ENCODE measurements at regions not wholly inside any gene's neighbourhood (a gene's known extent, or its start where the extent isn't known, plus 50 kb on each side); places are given as distances from the start of the nearest gene placed in this dataset.

GRCh38 chr14:101461891-101462290 lies 99.4 kb upstream of the DIO3 start:
- Histone ChIP-seq H3K9ac (ENCODE audit: low read length) (no peak overlapping the region), H3K27me3 (ENCODE audit: low read depth, low read length) (no peaks in the 10 kb centered on the region), H3K36me3 (replicated peaks; ENCODE audit: low read depth, low read length) (no peaks in the 10 kb centered on the region)

GRCh38 chr14:101462726-101463565 lies 98.3 kb upstream of the DIO3 start:
- H3K27me3 ChIP-seq (ENCODE audit: low read depth, low read length): no peaks in the 10 kb centered on the region
- H3K4me2 ChIP-seq (ENCODE audit: low read length): no peak overlapping the region
- H3K4me3 ChIP-seq (ENCODE audit: low read length): no peak overlapping the region
- H3K9me3 ChIP-seq (ENCODE audit: insufficient read depth, low read length): no peaks in the 10 kb centered on the region
- no peak overlapping the region for H3K9ac ChIP-seq (ENCODE audit: low read length)
- TF ChIP-seq EZH2phosphoT487 (IDR thresholded peaks at IDR 0.05; ENCODE audit: low read depth): no peak
- TF ChIP-seq, protein P1, sequence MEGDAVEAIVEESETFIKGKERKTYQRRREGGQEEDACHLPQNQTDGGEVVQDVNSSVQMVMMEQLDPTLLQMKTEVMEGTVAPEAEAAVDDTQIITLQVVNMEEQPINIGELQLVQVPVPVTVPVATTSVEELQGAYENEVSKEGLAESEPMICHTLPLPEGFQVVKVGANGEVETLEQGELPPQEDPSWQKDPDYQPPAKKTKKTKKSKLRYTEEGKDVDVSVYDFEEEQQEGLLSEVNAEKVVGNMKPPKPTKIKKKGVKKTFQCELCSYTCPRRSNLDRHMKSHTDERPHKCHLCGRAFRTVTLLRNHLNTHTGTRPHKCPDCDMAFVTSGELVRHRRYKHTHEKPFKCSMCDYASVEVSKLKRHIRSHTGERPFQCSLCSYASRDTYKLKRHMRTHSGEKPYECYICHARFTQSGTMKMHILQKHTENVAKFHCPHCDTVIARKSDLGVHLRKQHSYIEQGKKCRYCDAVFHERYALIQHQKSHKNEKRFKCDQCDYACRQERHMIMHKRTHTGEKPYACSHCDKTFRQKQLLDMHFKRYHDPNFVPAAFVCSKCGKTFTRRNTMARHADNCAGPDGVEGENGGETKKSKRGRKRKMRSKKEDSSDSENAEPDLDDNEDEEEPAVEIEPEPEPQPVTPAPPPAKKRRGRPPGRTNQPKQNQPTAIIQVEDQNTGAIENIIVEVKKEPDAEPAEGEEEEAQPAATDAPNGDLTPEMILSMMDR (IDR thresholded peaks at IDR 0.05; ENCODE audit: low read depth, low read length): no peak
- no peaks in the 10 kb centered on the region for H4K20me1 ChIP-seq (ENCODE audit: insufficient read depth, low read length)
- H2AFZ ChIP-seq (ENCODE audit: low read depth, low read length): no peak overlapping the region
- H3K36me3 ChIP-seq (replicated peaks; ENCODE audit: low read depth, low read length): no peaks in the 10 kb centered on the region
- no peaks in the 10 kb centered on the region for H3K4me1 ChIP-seq (ENCODE audit: low read length)
- H3K27ac ChIP-seq (ENCODE audit: low read length): no peak overlapping the region
- H3K79me2 ChIP-seq (ENCODE audit: low read length): no peaks in the 10 kb centered on the region

More at GRCh38 chr14:101461891-101462290, 99.4 kb upstream of the DIO3 start:
- H4K20me1 ChIP-seq (ENCODE audit: insufficient read depth, low read length): no peaks in the 10 kb centered on the region
- H3K4me3 ChIP-seq (ENCODE audit: low read length): no peak overlapping the region
- no peak overlapping the region for H3K4me2 ChIP-seq (ENCODE audit: low read length)
- H2AFZ ChIP-seq (ENCODE audit: low read depth, low read length): no peak overlapping the region
- H3K4me1 ChIP-seq (ENCODE audit: low read length): no peaks in the 10 kb centered on the region
- no peak overlapping the region for H3K27ac ChIP-seq (ENCODE audit: low read length)
- no peaks in the 10 kb centered on the region for H3K79me2 ChIP-seq (ENCODE audit: low read length)
- no peak for TF ChIP-seq EZH2phosphoT487 (IDR thresholded peaks at IDR 0.05; ENCODE audit: low read depth)
- TF ChIP-seq, protein P1 (IDR thresholded peaks at IDR 0.05; ENCODE audit: low read depth, low read length): no peak
- H3K9me3 ChIP-seq (ENCODE audit: insufficient read depth, low read length): no peaks in the 10 kb centered on the region

DNA sequence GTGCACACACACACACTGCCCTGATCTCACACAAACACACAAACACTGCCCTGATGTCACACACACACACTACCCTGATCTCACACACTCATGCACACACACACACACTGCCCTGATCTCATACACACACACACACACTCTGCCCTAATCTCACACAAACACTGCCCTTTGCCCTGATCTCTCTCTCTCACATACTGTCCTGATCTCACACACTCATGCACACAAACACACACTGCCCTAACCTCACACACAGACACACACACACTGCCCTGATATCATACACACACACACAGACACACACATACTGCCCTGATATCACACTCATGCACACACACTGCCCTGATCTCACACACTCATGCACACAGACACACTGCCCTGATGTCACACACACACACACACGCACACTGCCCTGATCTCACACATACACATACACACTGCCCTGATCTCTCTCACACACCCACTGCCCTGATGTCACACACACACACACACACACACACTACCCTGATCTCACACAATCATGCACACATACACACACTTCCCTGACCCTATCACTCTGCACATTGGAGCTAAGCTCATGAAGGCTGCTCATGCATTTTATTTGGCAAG lies 97.6 kb upstream of the DIO3 start:
- Histone ChIP-seq H3K4me2 (ENCODE audit: low read length) (no peak overlapping the region), H2AFZ (ENCODE audit: low read depth, low read length) (no peak overlapping the region), H3K27ac (ENCODE audit: low read length) (no peak overlapping the region), H3K9me3 (ENCODE audit: insufficient read depth, low read length) (no peaks in the 10 kb centered on the region), H3K27me3 (ENCODE audit: low read depth, low read length) (no peaks in the 10 kb centered on the region), H3K4me1 (ENCODE audit: low read length) (no peaks in the 10 kb centered on the region), H3K9ac (ENCODE audit: low read length) (no peak overlapping the region), H3K36me3 (replicated peaks; ENCODE audit: low read depth, low read length) (no peaks in the 10 kb centered on the region), H4K20me1 (ENCODE audit: insufficient read depth, low read length) (no peaks in the 10 kb centered on the region), H3K4me3 (ENCODE audit: low read length) (no peak overlapping the region), H3K79me2 (ENCODE audit: low read length) (no peaks in the 10 kb centered on the region)
- TF ChIP-seq, protein P1 (IDR thresholded peaks at IDR 0.05; ENCODE audit: low read depth, low read length): no peak
- TF ChIP-seq EZH2phosphoT487 (IDR thresholded peaks at IDR 0.05; ENCODE audit: low read depth): no peak

DNA sequence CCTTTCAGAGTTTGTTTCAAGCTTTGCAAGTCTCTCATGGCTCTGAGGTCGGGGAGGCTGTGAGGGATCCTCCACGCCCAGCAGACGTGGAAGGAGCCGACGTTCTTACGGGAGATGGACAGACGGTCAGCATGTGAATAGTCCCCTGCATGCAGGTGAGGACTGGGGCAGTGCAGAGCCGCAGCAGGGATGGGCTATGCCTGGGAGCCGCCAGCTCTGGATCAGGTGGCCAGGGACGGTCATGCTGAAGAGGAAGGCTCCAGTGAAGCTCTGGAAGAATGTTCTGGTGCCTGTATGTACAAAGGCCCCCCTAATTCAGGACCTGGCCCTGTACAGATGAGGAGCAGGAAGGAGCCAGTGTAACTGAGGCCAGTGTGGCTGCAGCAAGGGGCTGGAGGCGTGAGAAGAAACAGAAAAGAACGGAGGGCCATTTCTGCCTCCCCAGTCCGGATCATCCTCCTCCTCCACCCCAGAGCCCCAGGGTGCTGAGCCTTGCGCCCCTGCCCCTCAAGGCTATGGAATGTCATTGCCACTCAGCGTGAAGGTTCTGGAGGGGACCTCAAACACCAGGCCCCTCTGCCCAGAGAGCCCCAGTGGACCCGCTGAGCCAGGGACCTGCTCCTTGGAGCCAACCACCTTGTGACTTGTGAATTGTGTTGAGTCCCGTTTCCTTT lies 96.8 kb upstream of the DIO3 start:
- no peaks in the 10 kb centered on the region for H3K36me3 ChIP-seq (replicated peaks; ENCODE audit: low read depth, low read length)

More for the DNA sequence above, 96.8 kb upstream of the DIO3 start:
- H3K27me3 ChIP-seq (ENCODE audit: low read depth, low read length): no peaks in the 10 kb centered on the region
- no peaks in the 10 kb centered on the region for H4K20me1 ChIP-seq (ENCODE audit: insufficient read depth, low read length)
- no peak overlapping the region for H3K27ac ChIP-seq (ENCODE audit: low read length)
- H3K4me2 ChIP-seq (ENCODE audit: low read length): no peak overlapping the region
- H3K4me1 ChIP-seq (ENCODE audit: low read length): no peaks in the 10 kb centered on the region
- H3K79me2 ChIP-seq (ENCODE audit: low read length): no peaks in the 10 kb centered on the region
- no peak overlapping the region for H2AFZ ChIP-seq (ENCODE audit: low read depth, low read length)
- H3K4me3 ChIP-seq (ENCODE audit: low read length): no peak overlapping the region
- no peaks in the 10 kb centered on the region for H3K9me3 ChIP-seq (ENCODE audit: insufficient read depth, low read length)
- no peak overlapping the region for H3K9ac ChIP-seq (ENCODE audit: low read length)
- TF ChIP-seq, protein P1 (IDR thresholded peaks at IDR 0.05; ENCODE audit: low read depth, low read length): no peak
- no peak for TF ChIP-seq EZH2phosphoT487 (IDR thresholded peaks at IDR 0.05; ENCODE audit: low read depth)

Data from OCI-LY3 (cell line).